GM21528 (cell line): ENCODE measurements at regions not wholly inside any gene's neighbourhood (a gene's known extent, or its start where the extent isn't known, plus 50 kb on each side); places are given as distances from the start of the nearest gene placed in this dataset.
"Not testable (repeated sequence)": the region's sequence is repeated elsewhere in the genome, so short reads cannot be mapped to it uniquely, and the experiment has no call there.

Experiments used
- ATAC-seq: cut with Tn5 transposase; IDR thresholded peaks from one replicate; pipeline ENCODE4 v1.9.1; 2021; ENCODE audit warnings: mild to moderate bottlenecking, moderate library complexity; ENCODE audit not compliant: unreplicated experiment, low FRiP score

DNA sequence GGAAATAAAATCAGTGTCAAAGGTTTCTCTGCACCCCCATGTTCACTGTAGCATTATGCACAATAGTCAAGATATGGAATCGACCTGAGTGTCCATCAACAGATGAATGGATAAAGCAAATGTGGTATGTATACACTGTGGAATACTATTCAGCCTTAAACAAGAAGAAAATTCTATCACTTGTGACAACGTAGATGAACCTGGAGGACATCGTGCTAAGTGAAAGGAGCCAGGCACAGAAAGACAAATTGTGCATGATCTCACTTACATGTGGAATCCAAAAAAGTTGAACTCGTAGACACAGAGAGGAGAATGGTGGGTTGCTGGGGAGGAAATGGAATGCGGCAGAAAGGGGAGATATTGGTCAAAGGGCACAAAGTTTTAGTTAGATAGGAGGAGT lies 136.3 kb upstream of the ESR1 start:
- no peak for ATAC-seq

DNA sequence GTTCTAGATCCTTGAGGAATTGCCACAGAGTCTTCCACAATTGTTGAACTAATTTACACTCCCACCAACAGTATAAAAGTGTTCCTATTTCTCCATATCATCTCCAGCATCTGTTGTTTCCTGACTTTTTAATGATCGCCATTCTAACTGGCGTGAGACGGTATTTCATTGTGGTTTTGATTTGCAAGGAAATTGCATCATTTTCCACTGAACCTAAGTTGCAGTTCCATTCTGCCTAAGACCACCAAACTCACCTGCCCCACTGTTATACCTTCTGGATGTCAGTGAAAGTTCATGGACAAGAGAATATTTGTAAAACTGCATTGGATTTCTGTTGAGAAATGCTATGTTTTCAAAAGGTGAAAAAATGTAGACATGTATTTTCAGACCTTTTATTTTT lies 132.9 kb upstream of the ESR1 start:
- no peak for ATAC-seq

DNA sequence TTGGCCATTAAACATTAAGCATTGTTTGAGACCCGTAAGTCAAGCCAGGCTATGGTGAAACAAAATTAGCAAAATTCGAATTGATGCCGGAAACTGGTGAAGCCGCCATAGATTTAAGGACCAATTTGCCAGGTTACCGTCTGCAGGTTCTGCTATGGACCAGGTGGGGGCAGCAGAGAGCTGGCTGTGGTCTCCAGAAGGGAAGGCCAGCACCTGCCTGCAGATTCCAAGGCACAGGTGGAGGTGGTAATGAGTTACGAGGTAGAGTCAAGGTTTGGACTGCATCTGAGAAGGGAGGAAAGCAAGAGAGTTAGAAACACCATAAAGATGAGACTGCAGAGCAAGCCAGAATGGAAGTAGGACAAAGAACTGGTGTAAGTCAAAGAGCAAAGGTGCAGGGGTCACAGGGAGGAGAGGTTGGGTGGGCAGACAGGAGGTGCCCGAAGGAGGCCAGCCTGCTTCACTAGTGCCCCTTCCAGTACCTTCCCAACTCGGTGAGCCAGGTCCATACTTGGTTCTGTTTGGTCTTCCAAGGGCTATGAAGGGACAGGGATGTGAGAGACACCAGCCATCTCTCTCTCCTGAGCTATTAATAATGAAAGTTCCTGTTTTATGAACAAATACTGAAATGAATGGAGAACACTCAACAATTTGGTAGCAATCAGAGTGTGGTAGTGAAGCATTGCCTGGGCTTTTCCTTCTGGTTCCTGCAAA lies 131.6 kb upstream of the ESR1 start:
- ATAC-seq = peak; percentile 92

DNA sequence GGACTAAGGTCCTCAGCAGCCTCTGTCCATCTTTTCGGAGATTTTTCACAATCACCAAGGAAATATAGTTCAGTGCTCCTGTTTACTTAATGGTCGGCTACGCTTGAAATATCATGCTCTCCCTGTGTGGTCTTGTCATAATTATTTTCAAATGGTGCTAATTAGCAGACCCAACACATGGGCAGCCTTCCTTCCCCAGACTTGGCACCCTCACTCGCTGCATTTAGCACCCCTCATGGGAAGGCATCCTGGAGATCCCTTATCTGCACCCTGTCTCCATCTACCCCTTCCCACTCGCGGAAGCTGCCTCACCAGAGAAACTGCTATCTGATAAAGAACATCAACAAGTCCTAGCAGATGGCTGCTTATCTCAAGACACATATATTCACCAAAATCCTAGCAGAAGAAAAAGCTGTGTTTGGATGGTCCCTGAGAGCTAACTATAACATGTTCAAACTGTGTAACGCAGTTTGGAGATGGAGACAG lies 131.0 kb upstream of the ESR1 start:
- ATAC-seq = no peak

DNA sequence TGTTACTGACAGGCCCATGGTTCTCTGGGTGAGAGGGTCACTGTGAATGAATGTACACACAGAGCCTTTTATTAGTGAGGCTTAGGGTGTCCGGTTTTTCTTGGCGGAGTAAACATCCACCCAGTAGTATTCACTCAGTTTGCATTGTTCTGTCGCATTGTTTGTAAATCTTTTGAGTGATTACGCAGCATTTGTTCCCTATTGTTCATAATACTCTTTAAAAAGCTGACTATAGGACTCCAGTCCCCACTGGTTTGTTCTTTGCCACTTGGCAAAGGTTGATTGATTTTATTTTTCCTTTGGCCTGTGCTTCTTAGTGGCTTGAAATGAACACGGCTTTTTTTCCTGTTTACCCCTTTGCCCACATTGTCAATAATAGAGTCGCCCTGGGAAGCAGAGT lies 130.1 kb upstream of the ESR1 start:
- ATAC-seq = no peak

DNA sequence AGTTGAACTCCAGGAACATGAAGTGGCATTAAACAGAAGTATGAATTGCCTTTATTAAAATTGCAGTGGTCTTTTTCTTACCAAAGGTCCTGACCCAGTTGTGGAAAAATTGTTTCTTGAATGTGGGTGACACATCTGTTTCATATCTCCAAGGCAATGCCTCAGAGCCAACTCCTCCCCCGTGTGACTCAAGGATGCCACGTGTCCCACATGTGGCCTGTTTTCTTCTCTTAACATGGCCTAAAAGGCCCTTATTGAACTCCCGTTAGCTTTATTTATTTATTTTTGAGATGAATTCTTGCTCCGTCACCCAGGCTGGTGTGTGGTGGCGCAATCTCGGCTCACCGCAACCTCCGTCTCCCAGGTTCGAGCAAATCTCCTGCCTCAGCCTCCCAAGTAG lies 128.4 kb upstream of the ESR1 start:
- ATAC-seq = no peak

DNA sequence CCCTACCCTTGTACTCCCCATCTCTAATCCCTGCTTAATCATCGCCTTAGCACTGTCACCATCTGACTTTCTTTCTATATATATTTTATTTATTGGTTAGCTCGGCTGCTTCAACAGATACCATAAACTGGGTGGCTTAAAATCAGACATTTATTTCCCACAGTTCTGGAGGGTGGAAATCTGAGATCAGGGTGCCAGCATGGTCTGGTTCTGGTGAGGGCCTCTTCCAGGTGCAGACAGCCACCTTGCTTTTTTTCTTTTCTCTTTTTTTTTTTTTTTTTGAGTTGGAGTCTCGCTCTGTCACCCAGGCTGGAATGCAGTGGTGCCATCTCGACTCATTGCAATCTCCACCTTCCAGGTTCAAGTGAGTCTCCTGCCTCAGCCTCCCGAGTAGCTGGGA lies 127.5 kb upstream of the ESR1 start:
- ATAC-seq = no peak

DNA sequence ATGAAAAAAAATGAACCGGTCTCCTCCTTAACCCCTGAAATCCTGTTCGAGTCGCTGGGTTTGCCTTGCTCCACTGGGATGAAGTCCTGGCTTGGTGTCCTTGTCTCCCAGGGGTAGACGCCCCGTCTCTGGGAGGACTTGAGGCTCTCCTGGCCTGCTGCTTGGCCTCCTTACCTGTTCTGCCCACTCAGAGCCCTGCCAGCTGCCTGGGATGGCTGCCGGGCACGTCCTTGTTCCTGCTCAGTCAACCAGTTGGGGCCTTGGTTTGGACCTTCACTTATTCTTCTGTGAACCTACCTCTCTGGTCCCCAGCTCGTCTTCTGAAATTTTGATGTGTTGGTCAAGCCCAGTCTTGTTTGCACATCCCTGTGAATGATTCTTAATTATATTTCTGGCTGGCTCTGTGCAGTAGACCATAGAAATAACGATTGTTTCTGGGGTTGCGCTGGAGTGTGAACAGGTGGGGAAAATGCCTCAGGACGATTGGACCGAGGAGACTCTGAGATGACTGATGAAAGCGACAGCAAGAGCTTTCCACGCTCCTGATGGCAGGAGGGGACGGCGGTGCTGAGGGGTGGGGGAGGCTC lies 126.5 kb upstream of the ESR1 start:
- ATAC-seq = no peak

DNA sequence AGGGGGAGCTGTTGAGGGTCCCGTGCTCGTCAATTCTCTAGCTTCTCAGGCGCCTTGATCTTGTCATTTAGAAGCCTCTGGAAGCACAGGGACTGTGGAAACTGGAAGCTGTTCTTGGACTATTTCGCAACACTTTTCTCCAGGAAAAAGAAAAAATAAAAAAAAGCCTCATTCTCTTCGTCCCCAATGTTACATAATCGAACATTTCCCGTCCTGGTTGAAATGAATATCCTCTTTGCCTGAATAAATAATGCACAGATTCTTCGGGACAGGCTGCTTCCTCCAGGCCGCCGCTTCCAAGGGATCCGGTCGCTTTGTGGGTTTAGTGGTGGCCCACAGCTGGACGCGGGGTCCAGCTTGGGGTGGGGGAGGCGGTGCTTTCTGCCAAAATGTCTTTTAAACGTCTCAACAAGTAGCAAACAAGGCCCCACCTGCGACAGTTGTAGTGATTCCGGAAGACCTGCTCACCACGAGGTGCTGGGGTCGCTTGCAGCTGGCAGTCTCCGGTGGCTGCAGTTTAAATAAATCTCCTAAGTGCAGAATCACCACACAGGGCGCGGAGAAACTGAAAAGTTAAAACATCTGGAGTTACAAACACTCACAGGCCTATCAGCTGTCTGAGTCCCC lies 125.9 kb upstream of the ESR1 start:
- ATAC-seq = no peak

DNA sequence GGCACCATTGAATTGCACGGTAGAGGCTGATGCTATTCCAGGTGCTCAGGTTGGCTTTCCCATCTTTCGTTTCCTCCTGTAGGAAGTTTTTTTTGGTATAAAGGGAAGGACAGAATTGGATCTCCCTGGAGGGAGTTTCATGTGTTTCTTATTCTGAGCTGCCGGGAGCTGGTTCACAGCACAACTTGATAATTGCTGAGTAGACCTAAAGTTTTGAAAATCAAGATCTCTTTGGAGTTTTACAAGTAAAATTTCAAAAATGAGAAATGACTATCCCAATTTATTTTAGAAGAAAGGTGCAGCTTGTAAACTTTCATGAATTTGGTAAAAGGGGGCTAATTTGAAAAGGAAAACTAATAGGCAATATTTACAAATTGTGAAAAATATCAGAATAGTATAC lies 125.2 kb upstream of the ESR1 start:
- no peak for ATAC-seq

DNA sequence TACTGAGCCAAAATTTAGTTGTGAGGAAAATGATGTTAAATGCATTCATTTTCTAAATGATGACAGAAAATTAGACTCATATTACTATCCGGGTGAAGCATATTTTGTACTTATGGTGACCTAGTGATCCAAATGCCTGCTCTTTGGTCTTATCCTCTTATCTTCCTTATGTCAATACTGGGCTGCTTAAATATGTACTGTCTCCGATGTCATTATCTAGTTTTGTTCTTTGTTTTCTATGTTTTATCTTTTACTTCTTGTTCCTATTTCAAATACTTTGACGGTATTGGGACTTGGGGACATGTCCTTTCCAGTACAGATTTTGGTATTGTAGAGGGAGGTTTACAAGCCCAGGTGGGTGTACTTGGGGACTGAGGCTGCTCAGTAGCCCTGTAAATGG lies 124.6 kb upstream of the ESR1 start:
- ATAC-seq = no peak

DNA sequence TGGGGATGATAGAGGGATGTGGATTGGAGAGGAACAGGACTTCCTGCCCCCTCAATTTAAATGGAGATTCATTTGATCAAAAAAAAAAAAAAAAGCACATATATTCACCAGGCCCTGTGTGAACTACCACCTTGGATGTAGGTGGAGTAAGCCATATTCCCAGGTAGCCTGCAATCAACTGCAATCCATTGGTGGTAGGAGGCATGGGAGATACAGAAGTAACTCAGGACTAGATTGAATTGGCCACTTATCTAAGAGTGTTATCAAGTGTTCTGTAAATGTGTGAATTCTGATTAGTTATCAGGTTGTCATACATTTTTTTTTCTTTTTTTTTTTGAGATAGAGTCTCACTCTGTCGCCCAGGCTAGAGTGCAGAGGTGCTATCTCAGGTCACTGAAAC lies 124.1 kb upstream of the ESR1 start:
- ATAC-seq = no peak

DNA sequence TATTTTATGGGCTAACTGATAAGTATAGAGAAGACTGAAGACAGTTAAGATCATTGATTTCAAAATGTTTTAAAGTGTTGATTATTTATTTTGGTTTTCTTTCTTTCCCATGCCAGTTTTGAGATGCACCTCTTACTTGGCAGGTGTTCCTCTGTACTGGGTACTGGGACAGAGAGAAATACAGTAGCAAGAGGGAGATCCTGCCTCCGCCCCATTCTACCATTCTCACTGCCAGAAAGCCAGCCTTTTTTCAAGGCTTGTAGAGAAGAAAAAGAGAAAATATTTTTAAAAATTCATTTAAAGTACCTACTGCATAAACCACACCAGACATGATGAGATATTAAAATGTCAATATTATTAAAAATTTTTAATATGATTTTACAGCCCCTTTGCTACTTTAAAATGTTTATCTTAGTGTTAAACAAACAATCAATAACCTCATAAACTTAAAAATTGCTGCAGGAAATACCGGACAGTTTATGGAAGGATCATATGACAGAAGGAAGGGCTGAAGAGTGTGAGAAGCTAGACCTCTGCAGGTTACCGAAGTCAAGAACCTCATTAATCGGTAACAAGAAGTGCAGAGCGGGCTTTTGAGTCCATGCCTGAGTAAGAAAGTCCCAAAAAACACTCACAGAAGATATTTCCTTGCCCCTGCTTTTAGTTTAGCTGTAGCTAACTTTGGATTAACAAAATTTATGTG lies 117.8 kb upstream of the ESR1 start:
- ATAC-seq = no peak

DNA sequence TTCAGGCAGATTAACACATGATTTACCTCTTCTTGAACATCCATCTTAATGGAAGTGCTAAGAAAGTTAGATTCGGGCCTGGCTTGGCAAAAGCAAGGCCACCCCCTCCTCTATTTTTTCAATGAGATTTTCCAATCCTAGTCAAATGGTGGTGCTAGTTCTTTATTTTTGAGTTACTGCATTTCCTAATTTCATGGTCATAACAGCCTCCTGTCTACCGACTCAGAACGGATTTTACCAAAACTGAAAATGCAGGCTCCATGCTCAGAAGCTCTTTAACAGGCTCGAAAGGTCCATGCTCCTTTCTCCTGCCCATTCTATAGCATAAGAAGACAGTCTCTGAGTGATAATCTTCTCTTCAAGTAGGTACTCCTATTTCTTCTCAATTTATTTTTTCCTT lies 117.2 kb upstream of the ESR1 start:
- ATAC-seq = peak; percentile 38

DNA sequence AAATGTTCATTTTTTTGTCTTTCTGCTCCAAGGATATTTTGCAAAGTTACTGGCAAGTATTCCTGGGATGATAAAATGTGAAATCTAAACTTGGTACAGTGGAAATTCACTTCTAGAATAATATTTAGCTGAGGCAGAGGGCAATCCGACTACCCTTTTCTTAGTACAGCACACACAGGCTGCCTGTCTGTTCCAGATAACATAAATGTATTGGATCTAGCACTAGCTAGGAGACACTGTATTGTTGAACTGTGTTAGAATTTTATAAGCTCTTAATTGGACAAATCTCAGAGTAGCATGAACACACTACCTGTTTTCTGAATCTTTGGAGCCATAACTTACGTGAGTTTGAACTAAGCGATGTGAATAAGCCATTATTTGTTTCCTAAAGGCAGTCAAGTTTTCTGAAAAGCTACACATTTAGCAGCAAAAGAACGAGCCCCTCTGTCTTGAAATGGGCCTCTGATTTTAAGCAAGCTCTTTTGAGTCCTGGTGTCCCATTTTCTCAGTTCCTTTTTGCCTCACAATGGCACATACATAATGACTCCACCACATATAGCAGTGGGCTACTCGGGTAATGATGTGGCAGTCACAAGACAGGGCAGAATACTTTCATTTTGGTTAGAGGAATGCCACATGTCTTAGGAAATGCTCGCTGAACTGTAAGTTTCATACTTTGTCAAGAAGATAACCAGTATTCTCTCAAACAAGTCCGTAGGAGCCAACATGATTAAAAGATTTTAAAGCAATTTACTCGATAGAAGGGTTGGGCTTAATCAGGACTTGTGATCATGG lies 116.5 kb upstream of the ESR1 start:
- peak; percentile 96 for ATAC-seq

DNA sequence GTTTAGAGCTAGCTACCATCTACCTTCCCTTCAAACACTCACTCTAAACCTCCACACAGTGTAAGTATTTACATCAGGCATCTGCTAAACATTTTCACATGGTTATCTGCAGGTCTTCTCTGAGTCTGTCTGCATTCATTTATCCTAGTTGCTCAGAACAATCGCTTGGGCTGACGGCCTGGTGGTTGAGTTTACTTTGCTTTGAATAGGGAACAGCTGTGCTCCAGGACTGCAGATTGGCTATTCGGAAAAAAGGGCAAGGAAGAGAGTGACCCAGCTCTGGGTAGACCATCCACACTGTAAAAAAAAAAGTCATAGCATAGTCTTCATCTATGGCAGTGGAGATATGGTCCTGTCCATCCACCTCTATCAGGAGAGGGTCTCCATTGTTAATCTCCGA lies 115.3 kb upstream of the ESR1 start:
- ATAC-seq = no peak

DNA sequence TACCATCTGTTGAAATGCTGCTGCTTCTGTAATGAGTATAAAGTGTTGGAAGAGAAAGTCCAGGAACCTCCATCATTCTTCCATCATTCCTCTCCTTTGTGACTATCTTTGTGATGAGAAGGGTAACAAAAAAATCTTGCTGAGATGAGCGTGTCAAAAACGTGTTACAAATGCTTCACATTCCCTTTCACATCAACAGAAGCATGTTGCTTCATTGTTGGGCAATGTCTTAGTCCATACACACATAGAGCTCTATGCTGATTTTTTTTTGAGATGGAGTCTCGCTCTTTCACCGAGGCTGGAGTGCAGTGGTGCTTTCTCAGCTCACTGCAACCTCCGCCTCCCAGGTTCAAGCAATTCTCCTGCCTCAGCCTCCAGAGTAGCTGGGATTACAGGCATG lies 114.1 kb upstream of the ESR1 start:
- ATAC-seq = no peak

DNA sequence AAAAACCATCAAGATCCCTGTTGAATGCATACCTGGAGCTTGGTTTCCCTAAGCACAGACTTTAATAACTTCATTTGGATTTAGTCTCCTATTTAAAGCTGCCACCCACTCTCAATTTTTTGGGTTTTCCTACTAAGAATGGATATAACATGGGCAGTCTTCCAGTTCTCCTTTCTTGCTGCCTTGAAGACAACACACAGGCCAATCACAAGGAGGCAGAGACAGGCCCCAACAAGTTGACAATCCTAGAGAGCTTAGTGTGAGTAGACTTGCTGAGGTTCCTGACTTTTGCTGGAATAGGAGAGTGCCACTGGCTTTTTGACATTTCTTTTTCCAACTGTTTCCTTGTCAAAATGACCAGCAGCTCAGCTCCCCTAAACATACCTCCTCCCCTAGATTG lies 112.3 kb upstream of the ESR1 start:
- ATAC-seq = no peak

DNA sequence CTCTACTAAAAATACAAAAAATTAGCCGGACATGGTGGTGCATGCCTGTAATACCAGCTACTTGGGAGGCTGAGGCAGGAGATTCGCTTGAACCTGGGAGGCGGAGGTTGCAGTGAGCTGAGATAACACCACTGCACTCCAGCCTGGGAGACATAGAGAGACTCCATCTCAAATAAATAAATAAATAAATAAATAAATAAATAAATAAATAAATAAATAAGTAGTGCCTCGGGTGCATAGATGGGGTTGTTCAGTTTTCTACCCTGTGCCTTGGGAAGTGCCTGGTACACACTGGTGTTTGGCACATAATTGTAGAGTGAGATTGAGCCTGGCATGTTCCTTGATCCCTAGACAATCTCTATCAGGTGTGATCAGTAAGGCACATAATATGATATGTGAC lies 111.2 kb upstream of the ESR1 start:
- not testable (repeated sequence) for ATAC-seq

DNA sequence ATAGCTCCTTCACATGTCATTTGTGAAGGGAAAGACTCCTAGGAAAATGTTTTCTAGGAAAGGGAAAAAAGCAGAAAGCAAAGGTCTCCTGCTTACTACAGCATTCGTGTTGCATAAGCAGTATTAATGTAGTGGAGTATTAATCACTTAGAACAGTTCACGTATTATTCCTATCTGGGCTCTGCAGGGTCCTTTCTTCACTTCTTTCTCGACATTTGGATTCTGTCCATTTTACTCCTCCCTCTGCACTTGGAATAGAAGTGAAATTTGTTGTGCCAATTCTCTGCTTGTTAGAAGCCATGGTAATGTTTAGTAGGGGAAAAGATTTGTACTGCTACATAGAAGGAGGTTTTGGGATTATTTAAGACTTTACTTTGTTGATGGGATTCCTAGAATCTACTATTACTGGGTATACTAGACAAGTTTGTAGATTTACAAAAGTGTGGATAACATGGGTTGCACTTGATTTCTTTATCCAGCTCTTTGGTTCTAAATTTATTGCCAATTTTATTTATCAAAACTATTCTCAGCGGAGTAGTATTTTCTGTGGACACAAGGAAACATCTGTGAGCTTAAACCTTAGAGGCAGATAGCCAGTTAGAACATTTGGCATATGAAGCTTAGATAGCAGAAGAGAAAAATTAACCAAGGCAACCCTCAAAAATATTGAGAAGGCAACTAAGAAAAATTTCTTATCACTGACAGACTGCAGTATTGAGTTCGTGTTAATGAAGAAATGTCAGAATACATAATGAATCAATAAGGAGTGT lies 108.4 kb upstream of the ESR1 start:
- no peak for ATAC-seq
